ENCODE measurements at regions not wholly inside any gene's neighbourhood (a gene's known extent, or its start where the extent isn't known, plus 50 kb on each side); places are given as distances from the start of the nearest gene placed in this dataset.

DNA sequence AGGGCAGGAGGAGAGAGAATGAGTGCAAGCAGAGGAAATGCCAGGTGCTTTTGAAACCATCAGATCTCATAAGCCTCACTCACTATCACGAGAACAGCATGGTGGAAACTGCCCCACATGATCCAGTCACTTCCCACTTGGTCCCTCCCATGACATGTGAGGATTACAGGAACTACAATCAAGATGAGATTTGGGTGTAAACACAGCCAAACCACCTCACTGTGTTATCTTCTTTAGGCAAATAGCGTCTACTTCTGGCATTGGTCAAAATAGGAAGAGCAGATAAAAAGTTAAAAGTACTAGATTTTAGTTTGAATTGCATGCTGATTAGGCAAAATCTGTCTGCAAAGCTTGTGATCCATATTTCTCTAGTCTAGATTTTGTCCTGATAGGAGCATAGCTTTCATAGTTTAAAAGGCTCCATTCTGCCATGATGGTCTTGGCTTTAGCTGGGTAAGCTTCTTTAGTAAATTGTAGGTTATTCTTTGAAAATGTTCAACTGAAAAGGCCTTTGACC is 267.5 kb downstream of the NKX6-1 start:
- intact Hi-C loops (cut with micrococcal nuclease; ENCODE audit: unreplicated experiment) = no loop called here

GRCh38 chr4:84224522-84224921 is 274.6 kb downstream of the NKX6-1 start:
- POLR2A ChIA-PET (ENCODE audit: low non-redundant PET) = no interaction called here
- DNase-seq (ENCODE audit: low spot score) = no peak
- H3K4me1 ChIP-seq (ENCODE audit: insufficient read depth, low read length, poor library complexity, severe bottlenecking) = no peaks in the 10 kb centered on the region
- intact Hi-C loops (cut with micrococcal nuclease; ENCODE audit: unreplicated experiment) = no loop called here
- TF ChIP-seq, protein P1, sequence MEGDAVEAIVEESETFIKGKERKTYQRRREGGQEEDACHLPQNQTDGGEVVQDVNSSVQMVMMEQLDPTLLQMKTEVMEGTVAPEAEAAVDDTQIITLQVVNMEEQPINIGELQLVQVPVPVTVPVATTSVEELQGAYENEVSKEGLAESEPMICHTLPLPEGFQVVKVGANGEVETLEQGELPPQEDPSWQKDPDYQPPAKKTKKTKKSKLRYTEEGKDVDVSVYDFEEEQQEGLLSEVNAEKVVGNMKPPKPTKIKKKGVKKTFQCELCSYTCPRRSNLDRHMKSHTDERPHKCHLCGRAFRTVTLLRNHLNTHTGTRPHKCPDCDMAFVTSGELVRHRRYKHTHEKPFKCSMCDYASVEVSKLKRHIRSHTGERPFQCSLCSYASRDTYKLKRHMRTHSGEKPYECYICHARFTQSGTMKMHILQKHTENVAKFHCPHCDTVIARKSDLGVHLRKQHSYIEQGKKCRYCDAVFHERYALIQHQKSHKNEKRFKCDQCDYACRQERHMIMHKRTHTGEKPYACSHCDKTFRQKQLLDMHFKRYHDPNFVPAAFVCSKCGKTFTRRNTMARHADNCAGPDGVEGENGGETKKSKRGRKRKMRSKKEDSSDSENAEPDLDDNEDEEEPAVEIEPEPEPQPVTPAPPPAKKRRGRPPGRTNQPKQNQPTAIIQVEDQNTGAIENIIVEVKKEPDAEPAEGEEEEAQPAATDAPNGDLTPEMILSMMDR (conservative IDR thresholded peaks at IDR 0.05; ENCODE audit: low read depth, low read length) = no peak
- no peak overlapping the region for H3K4me3 ChIP-seq (ENCODE audit: low read depth, low read length, poor library complexity, severe bottlenecking)
- H3K27me3 ChIP-seq (replicated peaks; ENCODE audit: insufficient read depth, low read depth, low read length, poor library complexity) = no peaks in the 10 kb centered on the region
- H3K27ac ChIP-seq (ENCODE audit: low read depth, low read length, poor library complexity, severe bottlenecking) = no peak overlapping the region
- CTCF ChIA-PET = no interaction called here
- no peaks in the 10 kb centered on the region for H3K9me3 ChIP-seq (ENCODE audit: low read depth, low read length, poor library complexity, severe bottlenecking)
- BruUV-seq (replicated peaks) = no TSS peak
- no peaks in the 10 kb centered on the region for H3K36me3 ChIP-seq (ENCODE audit: insufficient read depth, low read length, poor library complexity, severe bottlenecking)

More for the DNA sequence above, 267.5 kb downstream of the NKX6-1 start:
- Histone ChIP-seq H3K9me3 (ENCODE audit: low read depth, low read length, poor library complexity, severe bottlenecking) (no peaks in the 10 kb centered on the region), H3K4me3 (ENCODE audit: low read depth, low read length, poor library complexity, severe bottlenecking) (no peak overlapping the region), H3K36me3 (ENCODE audit: insufficient read depth, low read length, poor library complexity, severe bottlenecking) (no peaks in the 10 kb centered on the region), H3K27ac (ENCODE audit: low read depth, low read length, poor library complexity, severe bottlenecking) (no peak overlapping the region), H3K27me3 (replicated peaks; ENCODE audit: insufficient read depth, low read depth, low read length, poor library complexity) (no peaks in the 10 kb centered on the region), H3K4me1 (ENCODE audit: insufficient read depth, low read length, poor library complexity, severe bottlenecking) (no peaks in the 10 kb centered on the region)
- TF ChIP-seq, protein P1 (conservative IDR thresholded peaks at IDR 0.05; ENCODE audit: low read depth, low read length) = no peak
- TF ChIP-seq EZH2 (IDR thresholded peaks at IDR 0.05; ENCODE audit: borderline replicate concordance, low read depth, low read length, poor library complexity, severe bottlenecking) = no peak
- no peak for DNase-seq (ENCODE audit: low spot score)
- ChIA-PET CTCF (no interaction called here), POLR2A (ENCODE audit: low non-redundant PET) (no interaction called here)
- BruUV-seq (replicated peaks) = no TSS peak

DNA sequence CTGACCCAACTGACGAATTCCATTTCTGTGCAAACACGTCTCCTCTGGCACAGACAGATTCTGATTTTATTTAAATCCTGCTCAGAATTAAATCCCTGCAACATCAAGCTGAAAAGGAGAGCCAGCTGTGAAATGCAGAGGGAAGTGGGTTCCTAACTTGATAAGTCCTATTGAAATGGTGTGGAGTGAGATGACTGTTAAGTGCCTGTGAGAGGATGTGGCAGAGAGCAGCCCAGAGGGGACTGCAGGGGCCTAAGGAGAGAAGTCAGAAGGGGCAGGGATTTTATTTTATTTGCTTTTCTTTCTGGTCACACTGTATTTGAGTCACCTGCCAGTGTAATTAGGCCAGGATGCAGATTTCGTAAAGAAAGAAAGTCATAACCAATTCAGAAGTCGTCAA is 277.4 kb downstream of the NKX6-1 start:
- TF ChIP-seq EZH2 (IDR thresholded peaks at IDR 0.05; ENCODE audit: borderline replicate concordance, low read depth, low read length, poor library complexity, severe bottlenecking) = no peak
- TF ChIP-seq, protein P1 (conservative IDR thresholded peaks at IDR 0.05; ENCODE audit: low read depth, low read length) = no peak
- no peaks in the 10 kb centered on the region for H3K9me3 ChIP-seq (ENCODE audit: low read depth, low read length, poor library complexity, severe bottlenecking)
- H3K36me3 ChIP-seq (ENCODE audit: insufficient read depth, low read length, poor library complexity, severe bottlenecking) = no peaks in the 10 kb centered on the region
- H3K4me3 ChIP-seq (ENCODE audit: low read depth, low read length, poor library complexity, severe bottlenecking) = no peak overlapping the region
- H3K27me3 ChIP-seq (replicated peaks; ENCODE audit: insufficient read depth, low read depth, low read length, poor library complexity) = no peaks in the 10 kb centered on the region
- no TSS peak for BruUV-seq (replicated peaks)
- intact Hi-C loops (cut with micrococcal nuclease; ENCODE audit: unreplicated experiment) = no loop called here
- ChIA-PET CTCF (no interaction called here), POLR2A (ENCODE audit: low non-redundant PET) (no interaction called here)
- H3K4me1 ChIP-seq (ENCODE audit: insufficient read depth, low read length, poor library complexity, severe bottlenecking) = no peaks in the 10 kb centered on the region
- DNase-seq (ENCODE audit: low spot score) = no peak
- H3K27ac ChIP-seq (ENCODE audit: low read depth, low read length, poor library complexity, severe bottlenecking) = no peak overlapping the region
